Naive B cell (primary cell): ENCODE measurements at regions not wholly inside any gene's neighbourhood (a gene's known extent, or its start where the extent isn't known, plus 50 kb on each side); places are given as distances from the start of the nearest gene placed in this dataset.
"Not testable (repeated sequence)": the region's sequence is repeated elsewhere in the genome, so short reads cannot be mapped to it uniquely, and the experiment has no call there.

Experiments used
- ATAC-seq, 2 donors: fragments of 150-1000 bp; cut with Tn5 transposase; 2 replicates each; pipeline ENCODE4 v1.10.0; 2021; ENCODE audit warnings: low read depth in 2 of 2, mild to moderate bottlenecking in 2 of 2, moderate library complexity in 2 of 2
- DNase-seq: peaks from one replicate; pipeline ENCODE4 v3.0.0; 2022
- H3K27ac Mint-ChIP-seq, 6 donors: one replicate each; pipeline ENCODE4 v1.8.0; 2020 to 2022; ENCODE audit warnings: mild to moderate bottlenecking in 6 of 6, mixed read lengths in 6 of 6, moderate library complexity in 5 of 6, inconsistent platforms in 2 of 6
- H3K27me3 Mint-ChIP-seq, 3 donors: one replicate each; pipeline ENCODE4 v1.8.0; 2021 to 2022; ENCODE audit warnings: mixed read lengths in 3 of 3, mild to moderate bottlenecking in 1 of 3
- H3K36me3 Mint-ChIP-seq, 2 donors: one replicate each; pipeline ENCODE4 v1.8.0; 2020 to 2022; ENCODE audit warnings: mixed read lengths in 2 of 2, inconsistent platforms in 1 of 2, mild to moderate bottlenecking in 1 of 2
- H3K4me1 Mint-ChIP-seq, 3 donors: one replicate each; pipeline ENCODE4 v1.8.0; 2020 to 2022; ENCODE audit warnings: mixed read lengths in 3 of 3, inconsistent platforms in 1 of 3, mild to moderate bottlenecking in 1 of 3, moderate library complexity in 1 of 3
- H3K4me3 Mint-ChIP-seq, 8 donors: one replicate each; pipeline ENCODE4 v1.8.0; 2020 to 2022; ENCODE audit warnings: mild to moderate bottlenecking in 8 of 8, mixed read lengths in 8 of 8, moderate library complexity in 8 of 8, inconsistent platforms in 2 of 8
- H3K9me3 Mint-ChIP-seq, 7 donors: one replicate each; pipeline ENCODE4 v1.8.0; 2020 to 2022; ENCODE audit warnings: mixed read lengths in 7 of 7, mild to moderate bottlenecking in 5 of 7, inconsistent platforms in 2 of 7, moderate library complexity in 1 of 7

- H3K9me3 Mint-ChIP-seq, result peaks cover 4 to 35% (median 11%) of the 10 kb centered on the region in 7 donors
- DNase-seq (no peak), ATAC-seq (no peak)
- H3K27me3 Mint-ChIP-seq, result no peaks in the 10 kb centered on the region
- no peak overlapping the region for H3K4me3 Mint-ChIP-seq
- H3K27ac Mint-ChIP-seq, result no peak overlapping the region
- H3K36me3 Mint-ChIP-seq, result no peaks in the 10 kb centered on the region
- H3K4me1 Mint-ChIP-seq, result no peaks in the 10 kb centered on the region
These were observed 476.2 kb downstream of the MMUT start for GRCh38 chr6:48986845-48987244.

GRCh38 chr6:48986105-48986504, 476.9 kb downstream of the MMUT start:
- Mint-ChIP-seq H3K27ac (no peak overlapping the region), H3K4me3 (no peak overlapping the region), H3K27me3 (no peaks in the 10 kb centered on the region), H3K9me3 (peaks cover 0 to 34% (median 9%) of the 10 kb centered on the region in 7 donors), H3K36me3 (no peaks in the 10 kb centered on the region), H3K4me1 (no peaks in the 10 kb centered on the region)
- DNase-seq, result no peak
- ATAC-seq, result no peak

GRCh38 chr6:48985025-48985424, 478.0 kb downstream of the MMUT start:
- no peak overlapping the region for H3K27ac Mint-ChIP-seq
- peaks cover 0 to 31% (median 9%) of the 10 kb centered on the region in 7 donors for H3K9me3 Mint-ChIP-seq
- DNase-seq, result no peak
- no peak for ATAC-seq
- H3K36me3 Mint-ChIP-seq, result no peaks in the 10 kb centered on the region
- no peak overlapping the region for H3K4me3 Mint-ChIP-seq
- no peaks in the 10 kb centered on the region for H3K27me3 Mint-ChIP-seq
- no peaks in the 10 kb centered on the region for H3K4me1 Mint-ChIP-seq

GRCh38 chr6:48983968-48984367, 479.1 kb downstream of the MMUT start:
- not testable (repeated sequence) for H3K4me3 Mint-ChIP-seq, H3K27ac Mint-ChIP-seq, H3K36me3 Mint-ChIP-seq, DNase-seq, H3K27me3 Mint-ChIP-seq, ATAC-seq, H3K4me1 Mint-ChIP-seq
- H3K9me3 Mint-ChIP-seq, result peaks cover 0 to 28% (median 8%) of the 10 kb centered on the region in 7 donors

- H3K9me3 Mint-ChIP-seq, result peaks cover 0 to 23% (median 6%) of the 10 kb centered on the region in 7 donors
- H3K27ac Mint-ChIP-seq, result no peak overlapping the region
- H3K36me3 Mint-ChIP-seq, result no peaks in the 10 kb centered on the region
- DNase-seq (no peak), ATAC-seq (no peak)
- no peak overlapping the region for H3K4me3 Mint-ChIP-seq
- no peaks in the 10 kb centered on the region for H3K27me3 Mint-ChIP-seq
- H3K4me1 Mint-ChIP-seq, result no peaks in the 10 kb centered on the region
These were observed 479.7 kb downstream of the MMUT start for GRCh38 chr6:48983377-48983776.

GRCh38 chr6:48979806-48980205, 483.2 kb downstream of the MMUT start:
- Mint-ChIP-seq H3K27me3 (no peaks in the 10 kb centered on the region), H3K36me3 (no peaks in the 10 kb centered on the region), H3K27ac (no peak overlapping the region), H3K4me1 (no peaks in the 10 kb centered on the region), H3K4me3 (no peak overlapping the region), H3K9me3 (peaks cover 0 to 5% (median 2%) of the 10 kb centered on the region in 7 donors)
- DNase-seq, result no peak
- no peak for ATAC-seq

- no peak for DNase-seq
- H3K4me3 Mint-ChIP-seq, result no peak overlapping the region
- no peaks in the 10 kb centered on the region for H3K4me1 Mint-ChIP-seq
- H3K9me3 Mint-ChIP-seq, result peaks cover 0 to 5% (median 0%) of the 10 kb centered on the region in 7 donors
- no peak for ATAC-seq
- no peaks in the 10 kb centered on the region for H3K36me3 Mint-ChIP-seq
- H3K27ac Mint-ChIP-seq, result peak overlapping the region in 2 of 6 donors; percentile 16 to 20
- no peaks in the 10 kb centered on the region for H3K27me3 Mint-ChIP-seq
These were observed 484.0 kb downstream of the MMUT start for GRCh38 chr6:48979085-48979484.

- ATAC-seq (no peak), DNase-seq (no peak)
- Mint-ChIP-seq H3K27ac (no peak overlapping the region), H3K36me3 (no peaks in the 10 kb centered on the region), H3K27me3 (no peaks in the 10 kb centered on the region), H3K4me3 (no peak overlapping the region), H3K4me1 (no peaks in the 10 kb centered on the region), H3K9me3 (peaks cover 0 to 5% (median 0%) of the 10 kb centered on the region in 7 donors)
These were observed 485.0 kb downstream of the MMUT start for GRCh38 chr6:48978016-48978415.

- Mint-ChIP-seq H3K9me3 (peaks cover 0 to 5% (median 0%) of the 10 kb centered on the region in 7 donors), H3K27ac (no peak overlapping the region), H3K4me1 (no peaks in the 10 kb centered on the region), H3K27me3 (no peaks in the 10 kb centered on the region), H3K36me3 (no peaks in the 10 kb centered on the region), H3K4me3 (no peak overlapping the region)
- no peak for ATAC-seq
- DNase-seq, result no peak
These were observed 485.5 kb downstream of the MMUT start for GRCh38 chr6:48977573-48977972.

GRCh38 chr6:48973491-48973890, 489.6 kb downstream of the MMUT start:
- Mint-ChIP-seq H3K4me3 (no peak overlapping the region), H3K4me1 (no peaks in the 10 kb centered on the region), H3K36me3 (no peaks in the 10 kb centered on the region), H3K27ac (no peak overlapping the region), H3K9me3 (peaks cover 0 to 5% (median 0%) of the 10 kb centered on the region in 7 donors), H3K27me3 (no peaks in the 10 kb centered on the region)
- no peak for ATAC-seq
- no peak for DNase-seq

- peaks cover 0 to 10% (median 1%) of the 10 kb centered on the region in 7 donors for H3K9me3 Mint-ChIP-seq
- no peak for DNase-seq
- H3K4me1 Mint-ChIP-seq, result no peaks in the 10 kb centered on the region
- H3K27me3 Mint-ChIP-seq, result no peaks in the 10 kb centered on the region
- no peaks in the 10 kb centered on the region for H3K36me3 Mint-ChIP-seq
- H3K4me3 Mint-ChIP-seq, result no peak overlapping the region
- ATAC-seq, result no peak
- H3K27ac Mint-ChIP-seq, result no peak overlapping the region
These were observed 501.2 kb downstream of the MMUT start for GRCh38 chr6:48961781-48962415.

GRCh38 chr6:48959251-48960060, 503.6 kb downstream of the MMUT start:
- no peaks in the 10 kb centered on the region for H3K36me3 Mint-ChIP-seq
- no peak for DNase-seq
- ATAC-seq, result no peak
- H3K27me3 Mint-ChIP-seq, result no peaks in the 10 kb centered on the region
- H3K4me1 Mint-ChIP-seq, result no peaks in the 10 kb centered on the region
- H3K27ac Mint-ChIP-seq, result no peak overlapping the region
- H3K9me3 Mint-ChIP-seq, result peaks cover 0 to 8% (median 1%) of the 10 kb centered on the region in 7 donors
- H3K4me3 Mint-ChIP-seq, result no peak overlapping the region

- H3K9me3 Mint-ChIP-seq, result peaks cover 0 to 9% (median 6%) of the 10 kb centered on the region in 7 donors
- H3K36me3 Mint-ChIP-seq, result no peaks in the 10 kb centered on the region
- no peaks in the 10 kb centered on the region for H3K4me1 Mint-ChIP-seq
- ATAC-seq (no peak), DNase-seq (no peak)
- no peak overlapping the region for H3K27ac Mint-ChIP-seq
- no peaks in the 10 kb centered on the region for H3K27me3 Mint-ChIP-seq
- H3K4me3 Mint-ChIP-seq, result no peak overlapping the region
These were observed 505.3 kb downstream of the MMUT start for GRCh38 chr6:48957781-48958180.

- Mint-ChIP-seq H3K4me1 (no peaks in the 10 kb centered on the region), H3K4me3 (no peak overlapping the region), H3K9me3 (peaks cover 0 to 14% (median 4%) of the 10 kb centered on the region in 7 donors), H3K36me3 (no peaks in the 10 kb centered on the region), H3K27ac (no peak overlapping the region), H3K27me3 (no peaks in the 10 kb centered on the region)
- ATAC-seq, result no peak
- DNase-seq, result no peak
These were observed 511.1 kb downstream of the MMUT start for GRCh38 chr6:48951917-48952316.
